Body of pancreas (tissue), 4 donors: ENCODE measurements at regions not wholly inside any gene's neighbourhood (a gene's known extent, or its start where the extent isn't known, plus 50 kb on each side); places are given as distances from the start of the nearest gene placed in this dataset.

Experiments used
- ATAC-seq: fragments of 150-250 bp; one replicate; pipeline ENCODE4 v1.9.1; 2016
- DNase-seq, 4 donors: peaks; one replicate each; pipeline ENCODE4 v3.0.0-alpha.2; 2019
- H3K27ac ChIP-seq, 4 donors: fragments of 200-600 bp; sonication (generic); 1 replicate in 3 of 4; 2 replicates in 1 of 4; pipeline versions ENCODE4 v1.5.1 to v1.6.1; 2016 to 2019; ENCODE audit warnings: mild to moderate bottlenecking in 1 of 4, mixed read lengths in 1 of 4, moderate library complexity in 1 of 4
- H3K27me3 ChIP-seq, 2 donors: fragments of 200-600 bp; sonication (generic); one replicate each; pipeline ENCODE4 v1.6.0; 2016; ENCODE audit warnings: mild to moderate bottlenecking in 1 of 2
- H3K36me3 ChIP-seq, 2 donors: fragments of 200-600 bp; sonication (generic); replicated peaks in 1 of 2; 2 replicates each; pipeline ENCODE4 v1.5.1; 2016; ENCODE audit warnings: low read depth in 2 of 2; ENCODE audit not compliant: insufficient read depth in 1 of 2
- H3K4me1 ChIP-seq: fragments of 200-600 bp; sonication (generic); one replicate; pipeline ENCODE4 v1.6.0; 2016
- H3K4me3 ChIP-seq, 2 donors: fragments of 200-600 bp; sonication (generic); 1 replicate in 1 of 2; 2 replicates in 1 of 2; pipeline ENCODE4 v1.5.1; 2016 to 2019
- H3K9me3 ChIP-seq, 3 donors: fragments of 200-600 bp; sonication (generic); 1 replicate in 2 of 3; 2 replicates in 1 of 3; pipeline ENCODE4 v1.5.1; 2016
- CTCF ChIP-seq, 7 experiments: fragments of 450-650 bp in 4 of 7; fragments of 200-600 bp in 3 of 7; sonication (generic) in 3 of 7; IDR thresholded peaks; one replicate each; pipeline ENCODE4 v1.5.1; 2016 to 2019; ENCODE audit warnings: antibody characterized with exemption in 7 of 7
- POLR2A ChIP-seq, 3 donors: fragments of 450-650 bp; IDR thresholded peaks; one replicate each; pipeline ENCODE4 v1.6.1; 2016; ENCODE audit warnings: antibody characterized with exemption in 3 of 3, mild to moderate bottlenecking in 2 of 3
- WGBS, 2 donors: methylation state at CpG; one replicate each; pipeline ENCODE4 v1.1.5; 2017; 5-methylcytosine and 5-hydroxymethylcytosine counted together
- intact Hi-C: fragments of 100-400 bp; cut with DNase I; formaldehyde crosslinking; loops from one replicate; pipeline ENCODE4 v1.15.1; 2023

DNA sequence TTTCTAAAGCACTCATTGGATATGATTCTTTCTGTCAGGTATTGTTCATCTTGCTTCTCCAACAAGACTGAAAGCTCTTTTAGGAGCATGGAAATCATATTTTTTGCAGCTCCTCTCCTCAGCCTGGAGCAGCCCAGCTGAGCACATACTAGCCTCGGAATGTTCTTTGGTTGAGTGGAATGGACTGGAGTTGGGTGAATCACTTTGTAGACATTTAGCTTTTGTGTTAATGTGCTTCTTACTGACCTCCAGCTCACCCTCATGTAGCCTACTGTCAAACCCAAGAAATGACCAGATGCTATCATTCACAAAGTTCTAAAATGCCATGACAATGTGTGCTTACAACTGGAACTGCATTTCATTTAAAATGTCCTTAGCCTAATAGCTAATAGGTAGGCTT is 161.1 kb downstream of the NUAK1 start:
- TF ChIP-seq POLR2A (IDR thresholded peaks at IDR 0.05) (no peak), CTCF (IDR thresholded peaks at IDR 0.05) (no peak)
- no peak overlapping the region for H3K4me3 ChIP-seq
- ATAC-seq (no peak), DNase-seq (peak in 1 of 4 donors; percentile 6)
- H3K27ac ChIP-seq = no peak overlapping the region
- H3K36me3 ChIP-seq = no peaks in the 10 kb centered on the region
- WGBS, 2 donors = 90 to 100% methylated on average over 1 of the region's 1 CpG
- H3K4me1 ChIP-seq = no peaks in the 10 kb centered on the region
- intact Hi-C loops = no loop called here
- H3K27me3 ChIP-seq = no peaks in the 10 kb centered on the region
- H3K9me3 ChIP-seq = no peaks in the 10 kb centered on the region

DNA sequence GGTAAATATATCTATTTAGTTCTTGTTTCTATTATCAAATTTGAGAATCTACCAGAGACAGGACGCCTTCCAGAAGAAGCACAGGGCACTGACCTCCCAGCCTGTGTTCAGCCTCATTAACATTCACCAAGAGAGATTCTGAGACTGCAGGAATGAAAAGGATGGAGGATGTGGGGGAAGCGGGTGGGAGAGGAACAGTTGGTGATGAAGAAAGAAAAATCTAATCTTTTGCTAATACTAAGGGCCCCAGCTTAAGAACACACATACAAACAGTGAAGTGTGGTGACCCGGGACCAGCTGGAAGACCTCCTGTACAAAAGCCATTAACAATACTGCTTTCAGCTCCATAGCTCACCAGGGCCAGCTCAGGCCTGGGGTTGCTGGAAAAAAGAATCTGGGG is 160.5 kb downstream of the NUAK1 start:
- no peak overlapping the region for H3K4me3 ChIP-seq
- DNase-seq (no peak), ATAC-seq (no peak)
- H3K36me3 ChIP-seq = no peaks in the 10 kb centered on the region
- no peaks in the 10 kb centered on the region for H3K27me3 ChIP-seq
- no peaks in the 10 kb centered on the region for H3K9me3 ChIP-seq
- no peak for TF ChIP-seq CTCF (IDR thresholded peaks at IDR 0.05)
- no peak for TF ChIP-seq POLR2A (IDR thresholded peaks at IDR 0.05)
- intact Hi-C loops = no loop called here
- 72 to 73% methylated on average over 3 of the region's 3 CpGs for WGBS, 2 donors
- H3K4me1 ChIP-seq = no peaks in the 10 kb centered on the region
- no peak overlapping the region for H3K27ac ChIP-seq

DNA sequence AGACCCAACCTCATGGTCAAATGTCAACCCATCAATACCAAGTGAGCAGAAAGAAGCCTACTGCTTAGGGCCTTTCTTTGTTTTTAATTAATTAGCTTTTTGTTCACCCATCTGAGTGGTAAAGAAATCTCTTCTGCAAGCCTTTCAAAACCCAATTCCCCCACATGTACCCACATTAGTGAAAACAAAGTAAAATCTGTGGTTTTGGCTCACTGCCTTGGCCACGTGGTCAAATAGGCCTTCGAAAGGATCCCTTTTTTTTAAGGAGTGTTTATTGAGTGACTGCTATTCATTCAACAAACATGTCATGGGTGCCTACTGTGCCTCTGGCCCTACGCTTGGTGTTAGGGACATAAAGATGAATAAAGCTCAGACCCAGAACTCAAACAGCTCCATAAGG is 160.1 kb downstream of the NUAK1 start:
- Histone ChIP-seq H3K4me1 (no peaks in the 10 kb centered on the region), H3K9me3 (no peaks in the 10 kb centered on the region), H3K27ac (no peak overlapping the region), H3K27me3 (no peaks in the 10 kb centered on the region), H3K36me3 (no peaks in the 10 kb centered on the region), H3K4me3 (no peak overlapping the region)
- ATAC-seq = no peak
- intact Hi-C loops = no loop called here
- no peak for DNase-seq
- WGBS, 2 donors = 51 to 53% methylated on average over 3 of the region's 3 CpGs
- no peak for TF ChIP-seq CTCF (IDR thresholded peaks at IDR 0.05)
- no peak for TF ChIP-seq POLR2A (IDR thresholded peaks at IDR 0.05)

DNA sequence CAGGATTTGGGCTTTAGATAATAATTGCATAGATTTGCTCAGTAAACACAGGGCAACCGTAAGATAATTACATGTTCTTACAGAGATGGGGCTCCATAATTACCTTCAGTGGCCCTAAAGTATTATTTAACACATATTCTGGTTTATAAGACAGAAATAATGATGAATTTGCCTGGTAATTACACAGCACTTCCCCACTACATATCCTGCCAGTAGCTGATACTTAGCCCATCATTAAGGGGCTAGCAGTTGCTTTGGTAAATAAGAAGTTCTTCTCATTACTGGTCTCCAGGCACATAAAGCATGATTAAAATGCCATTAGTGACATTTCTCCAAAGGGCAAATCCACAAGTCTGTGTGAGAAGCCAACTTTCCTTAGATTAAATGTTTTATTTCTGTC is 158.7 kb downstream of the NUAK1 start:
- TF ChIP-seq POLR2A (IDR thresholded peaks at IDR 0.05) = no peak
- TF ChIP-seq CTCF (IDR thresholded peaks at IDR 0.05) = no peak
- Histone ChIP-seq H3K27me3 (no peaks in the 10 kb centered on the region), H3K4me1 (no peaks in the 10 kb centered on the region), H3K9me3 (no peaks in the 10 kb centered on the region), H3K27ac (no peak overlapping the region), H3K4me3 (no peak overlapping the region), H3K36me3 (no peaks in the 10 kb centered on the region)
- intact Hi-C loops = no loop called here
- no peak for ATAC-seq
- 69 to 91% methylated on average over 1 of the region's 1 CpG for WGBS, 2 donors
- no peak for DNase-seq

- H3K4me3 ChIP-seq = no peak overlapping the region
- no peak for TF ChIP-seq POLR2A (IDR thresholded peaks at IDR 0.05)
- TF ChIP-seq CTCF (IDR thresholded peaks at IDR 0.05) = no peak
- H3K27ac ChIP-seq = no peak overlapping the region
- ATAC-seq = no peak
- 75 to 93% methylated on average over 5 of the region's 5 CpGs for WGBS, 2 donors
- intact Hi-C loops = no loop called here
- no peak for DNase-seq
- no peaks in the 10 kb centered on the region for H3K36me3 ChIP-seq
- no peaks in the 10 kb centered on the region for H3K4me1 ChIP-seq
- H3K27me3 ChIP-seq = no peaks in the 10 kb centered on the region
- H3K9me3 ChIP-seq = no peaks in the 10 kb centered on the region
Measured at GRCh38 chr12:105980533-105980932, 158.2 kb downstream of the NUAK1 start.
